ENCODE measurements at regions not wholly inside any gene's neighbourhood (a gene's known extent, or its start where the extent isn't known, plus 50 kb on each side); places are given as distances from the start of the nearest gene placed in this dataset.

- Histone ChIP-seq H3K9ac (no peak overlapping the region), H4K20me1 (ENCODE audit: insufficient read depth) (no peaks in the 10 kb centered on the region), H3K9me3 (no peaks in the 10 kb centered on the region), H3K4me1 (ENCODE audit: control insufficient read depth in 1 of 2, insufficient read depth in 2 of 2, low read depth in 1 of 2, low read length in 1 of 2) (no peaks in the 10 kb centered on the region), H3K9me2 (no peaks in the 10 kb centered on the region), H3K4me3 (ENCODE audit: low read depth in 2 of 2, low read length in 1 of 2) (no peak overlapping the region), H3K27me3 (ENCODE audit: insufficient read depth) (no peaks in the 10 kb centered on the region), H3F3A (replicated peaks; ENCODE audit: insufficient read depth) (no peaks in the 10 kb centered on the region), H3K4me2 (no peak overlapping the region), H3K79me2 (ENCODE audit: insufficient read depth) (no peaks in the 10 kb centered on the region), H2AFZ (ENCODE audit: low read depth) (no peak overlapping the region), H3K36me3 (replicated peaks in 1 of 2; ENCODE audit: control insufficient read depth in 1 of 2, insufficient read depth in 2 of 2, low read length in 1 of 2) (no peaks in the 10 kb centered on the region), H3K27ac (ENCODE audit: low read depth in 2 of 2, low read length in 1 of 2) (no peak overlapping the region)
- TF ChIP-seq ELF1 (IDR thresholded peaks at IDR 0.05), result no peak
- no peak for TF ChIP-seq TCF12 (IDR thresholded peaks at IDR 0.05)
- no peak for TF ChIP-seq JUND (IDR thresholded peaks at IDR 0.05)
- no peak for TF ChIP-seq SMC3 (IDR thresholded peaks at IDR 0.05; ENCODE audit: low read depth, low read length)
- no peak for TF ChIP-seq TEAD4 (IDR thresholded peaks at IDR 0.05; ENCODE audit: borderline replicate concordance, insufficient read depth)
- TF ChIP-seq POLR2AphosphoS5 (IDR thresholded peaks at IDR 0.05; ENCODE audit: low read depth, low read length), result no peak
- no peak for TF ChIP-seq EZH2phosphoT487 (IDR thresholded peaks at IDR 0.05; ENCODE audit: borderline replicate concordance, low read depth)
- TF ChIP-seq MAX (IDR thresholded peaks at IDR 0.05; ENCODE audit: low read depth), result no peak
- no peak for TF ChIP-seq FOXM1 (IDR thresholded peaks at IDR 0.05; ENCODE audit: low read depth)
- TF ChIP-seq TAF1 (IDR thresholded peaks at IDR 0.05; ENCODE audit: borderline replicate concordance, low read depth, low read length), result no peak
- TF ChIP-seq, protein P1, sequence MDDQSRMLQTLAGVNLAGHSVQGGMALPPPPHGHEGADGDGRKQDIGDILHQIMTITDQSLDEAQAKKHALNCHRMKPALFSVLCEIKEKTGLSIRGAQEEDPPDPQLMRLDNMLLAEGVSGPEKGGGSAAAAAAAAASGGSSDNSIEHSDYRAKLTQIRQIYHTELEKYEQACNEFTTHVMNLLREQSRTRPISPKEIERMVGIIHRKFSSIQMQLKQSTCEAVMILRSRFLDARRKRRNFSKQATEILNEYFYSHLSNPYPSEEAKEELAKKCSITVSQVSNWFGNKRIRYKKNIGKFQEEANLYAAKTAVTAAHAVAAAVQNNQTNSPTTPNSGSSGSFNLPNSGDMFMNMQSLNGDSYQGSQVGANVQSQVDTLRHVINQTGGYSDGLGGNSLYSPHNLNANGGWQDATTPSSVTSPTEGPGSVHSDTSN (IDR thresholded peaks at IDR 0.05), result no peak
- TF ChIP-seq NFIC (IDR thresholded peaks at IDR 0.05; ENCODE audit: borderline replicate concordance), result no peak
- DNase-seq, result no peak
- CTCF ChIA-PET, result interaction anchor here (0.6 to 4.5 kb wide), 3 partner anchors 13 to 91 kb away, joined by 3 to 27 read pairs (median 3); no protein-coding TSS in a partner anchor
- 8% methylated on average over 8 of the region's 8 CpGs for WGBS (ENCODE audit: low lambda C conversion rate)
- POLR2A ChIA-PET, result no interaction called here
Measured at GRCh38 chr14:56461276-56462275, 118.0 kb upstream of the TMEM260 start.

DNA sequence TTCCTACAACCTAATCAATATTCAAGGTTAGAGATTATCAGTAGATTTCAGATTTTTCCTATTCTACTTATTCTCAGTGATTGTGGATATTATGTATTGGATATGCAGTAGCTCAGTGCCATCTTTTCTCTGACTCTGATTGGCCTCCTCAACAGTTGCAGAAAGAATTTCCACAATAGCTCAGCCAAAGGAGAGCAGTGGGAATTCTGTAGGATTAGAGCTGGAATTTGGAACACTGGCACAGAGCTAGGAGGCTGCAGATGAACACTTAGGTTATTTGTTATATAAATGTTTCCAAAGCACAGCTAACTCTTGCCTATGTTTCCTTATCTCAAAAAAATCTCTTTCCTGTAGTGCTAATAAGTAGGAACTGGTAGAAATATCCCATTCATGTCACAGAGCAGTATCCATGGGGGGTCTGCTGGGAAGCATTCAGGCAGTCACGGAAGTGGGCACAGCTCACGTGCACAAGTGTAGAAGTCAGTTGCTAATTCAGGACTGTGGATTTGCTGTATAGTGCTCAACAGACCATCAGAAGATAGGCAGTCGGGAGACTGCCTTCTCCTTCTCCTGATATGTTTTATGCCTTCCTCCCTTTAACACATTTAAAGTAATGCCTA lies 116.2 kb upstream of the TMEM260 start:
- no peaks in the 10 kb centered on the region for H3K9me2 ChIP-seq
- no peak overlapping the region for H3K9ac ChIP-seq
- H3K4me1 ChIP-seq (ENCODE audit: control insufficient read depth in 1 of 2, insufficient read depth in 2 of 2, low read depth in 1 of 2, low read length in 1 of 2), result no peaks in the 10 kb centered on the region
- no peaks in the 10 kb centered on the region for H4K20me1 ChIP-seq (ENCODE audit: insufficient read depth)
- ChIA-PET POLR2A (no interaction called here), CTCF (interaction anchor here (4.5 kb wide), 1 partner anchor 11 kb away, joined by 27 read pairs; no protein-coding TSS in a partner anchor)
- TF ChIP-seq TAF1 (IDR thresholded peaks at IDR 0.05; ENCODE audit: borderline replicate concordance, low read depth, low read length), result no peak
- no peak for TF ChIP-seq CTCF (IDR thresholded peaks at IDR 0.05)
- TF ChIP-seq RFX5 (IDR thresholded peaks at IDR 0.05; ENCODE audit: low read length), result no peak
- TF ChIP-seq POLR2AphosphoS5 (IDR thresholded peaks at IDR 0.05; ENCODE audit: low read depth, low read length), result no peak
- no peak for TF ChIP-seq MEF2A (IDR thresholded peaks at IDR 0.05; ENCODE audit: borderline replicate concordance, low read depth)
- no peak for TF ChIP-seq RXRA (IDR thresholded peaks at IDR 0.05; ENCODE audit: borderline replicate concordance, low read depth)
- TF ChIP-seq, protein P1 (IDR thresholded peaks at IDR 0.05), result no peak
- no peak for TF ChIP-seq MAX (IDR thresholded peaks at IDR 0.05; ENCODE audit: low read depth)
- no peaks in the 10 kb centered on the region for H3K27me3 ChIP-seq (ENCODE audit: insufficient read depth)
- H2AFZ ChIP-seq (ENCODE audit: low read depth), result no peak overlapping the region
- H3K79me2 ChIP-seq (ENCODE audit: insufficient read depth), result no peaks in the 10 kb centered on the region
- H3K27ac ChIP-seq (ENCODE audit: low read depth in 2 of 2, low read length in 1 of 2), result no peak overlapping the region
- WGBS (ENCODE audit: low lambda C conversion rate), result 0% methylated on average over 2 of the region's 3 CpGs
- no peaks in the 10 kb centered on the region for H3K36me3 ChIP-seq (replicated peaks in 1 of 2; ENCODE audit: control insufficient read depth in 1 of 2, insufficient read depth in 2 of 2, low read length in 1 of 2)
- no peak for DNase-seq
- H3F3A ChIP-seq (replicated peaks; ENCODE audit: insufficient read depth), result no peaks in the 10 kb centered on the region
- no peak overlapping the region for H3K4me3 ChIP-seq (ENCODE audit: low read depth in 2 of 2, low read length in 1 of 2)
- no peak overlapping the region for H3K4me2 ChIP-seq
- no peaks in the 10 kb centered on the region for H3K9me3 ChIP-seq

Data from SK-N-SH (cell line).